Esophagus muscularis mucosa (tissue), 3 donors: ENCODE measurements at regions not wholly inside any gene's neighbourhood (a gene's known extent, or its start where the extent isn't known, plus 50 kb on each side); places are given as distances from the start of the nearest gene placed in this dataset.

Experiments used
- CTCF ChIP-seq, 3 experiments: fragments of 200-600 bp in 2 of 3; fragments of 450-650 bp in 1 of 3; sonication (generic) in 2 of 3; IDR thresholded peaks; one replicate each; pipeline ENCODE4 v1.5.1; 2017 to 2019; ENCODE audit warnings: antibody characterized with exemption in 3 of 3, mild to moderate bottlenecking in 2 of 3, moderate library complexity in 1 of 3
- POLR2AphosphoS5 ChIP-seq, 2 donors: sonication (generic); formaldehyde crosslinking; IDR thresholded peaks; one replicate each; pipeline ENCODE4 v1.6.1; 2017; ENCODE audit warnings: antibody characterized with exemption in 2 of 2

GRCh38 chr9:78958892-78959291 lies 612.9 kb upstream of the TLE4 start:
- TF ChIP-seq POLR2AphosphoS5 (IDR thresholded peaks at IDR 0.05) (no peak), CTCF (IDR thresholded peaks at IDR 0.05) (no peak)
